ENCODE measurements at regions not wholly inside any gene's neighbourhood (a gene's known extent, or its start where the extent isn't known, plus 50 kb on each side); places are given as distances from the start of the nearest gene placed in this dataset.

GRCh38 chr11:54927704-54928103 lies 221.1 kb downstream of the OR4A5 start:
- no peaks in the 10 kb centered on the region for H3K36me3 Mint-ChIP-seq

GRCh38 chr11:54930930-54931329 lies 224.3 kb downstream of the OR4A5 start:
- H3K9me3 ChIP-seq (replicated peaks in 1 of 2; ENCODE audit: control insufficient read depth in 1 of 2, insufficient read depth in 1 of 2, low read length in 2 of 2), result peaks cover 13 to 100% of the 10 kb centered on the region in 2 donors
- H3K36me3 Mint-ChIP-seq, result no peaks in the 10 kb centered on the region
- H3K27ac Mint-ChIP-seq, result no peak overlapping the region

More at GRCh38 chr11:54927704-54928103, 221.1 kb downstream of the OR4A5 start:
- Histone ChIP-seq H2AFZ (ENCODE audit: insufficient read depth, low read depth, low read length, poor library complexity, severe bottlenecking) (no peak overlapping the region), H4K20me1 (ENCODE audit: insufficient read depth, low read length) (no peaks in the 10 kb centered on the region), H3K36me3 (replicated peaks in 1 of 2; ENCODE audit: control insufficient read depth in 1 of 2, insufficient read depth in 2 of 2, low read length in 2 of 2) (no peaks in the 10 kb centered on the region), H3K9me3 (replicated peaks in 1 of 2; ENCODE audit: control insufficient read depth in 1 of 2, insufficient read depth in 1 of 2, low read length in 2 of 2) (peaks cover 9 to 99% of the 10 kb centered on the region in 2 donors), H3K27ac (ENCODE audit: low read depth in 1 of 2, low read length in 2 of 2) (no peak overlapping the region), H3K27me3 (ENCODE audit: control insufficient read depth in 2 of 2, insufficient read depth in 2 of 2, low read length in 2 of 2) (no peaks in the 10 kb centered on the region), H3K4me2 (replicated peaks; ENCODE audit: extremely low read depth, low read length, poor library complexity, severe bottlenecking) (no peak overlapping the region), H3K4me1 (ENCODE audit: control insufficient read depth in 1 of 2, insufficient read depth in 2 of 2, low read length in 2 of 2) (no peaks in the 10 kb centered on the region), H3K9ac (ENCODE audit: insufficient read depth, low read length, poor library complexity, severe bottlenecking) (no peak overlapping the region), H3K79me2 (ENCODE audit: insufficient read depth, low read length) (no peaks in the 10 kb centered on the region), H3K4me3 (replicated peaks in 1 of 3; ENCODE audit: low read depth in 2 of 3, low read length in 3 of 3) (no peak overlapping the region)
- no peak overlapping the region for H3K27ac Mint-ChIP-seq
- no peak for TF ChIP-seq CTCF (IDR thresholded peaks at IDR 0.05)
- H3K27me3 Mint-ChIP-seq (ENCODE audit: low read depth in 3 of 3), result no peaks in the 10 kb centered on the region
- 78% methylated on average over 1 of the region's 2 CpGs for WGBS (ENCODE audit: insufficient coverage)
- H3K9me3 Mint-ChIP-seq, result peaks cover 7 to 28% (median 17%) of the 10 kb centered on the region in 7 donors
- intact Hi-C loops (cut with micrococcal nuclease), result no loop called here
- H3K4me3 Mint-ChIP-seq, result no peak overlapping the region
- no peak for DNase-seq
- H3K4me1 Mint-ChIP-seq, result no peaks in the 10 kb centered on the region

More at GRCh38 chr11:54930930-54931329, 224.3 kb downstream of the OR4A5 start:
- no peaks in the 10 kb centered on the region for H3K79me2 ChIP-seq (ENCODE audit: insufficient read depth, low read length)
- no peaks in the 10 kb centered on the region for H4K20me1 ChIP-seq (ENCODE audit: insufficient read depth, low read length)
- no peak overlapping the region for H3K4me3 ChIP-seq (replicated peaks in 1 of 3; ENCODE audit: low read depth in 2 of 3, low read length in 3 of 3)
- H2AFZ ChIP-seq (ENCODE audit: insufficient read depth, low read depth, low read length, poor library complexity, severe bottlenecking), result no peak overlapping the region
- DNase-seq, result no peak
- intact Hi-C loops (cut with micrococcal nuclease), result no loop called here
- no peak overlapping the region for H3K4me2 ChIP-seq (replicated peaks; ENCODE audit: extremely low read depth, low read length, poor library complexity, severe bottlenecking)
- no peaks in the 10 kb centered on the region for H3K36me3 ChIP-seq (replicated peaks in 1 of 2; ENCODE audit: control insufficient read depth in 1 of 2, insufficient read depth in 2 of 2, low read length in 2 of 2)
- H3K27ac ChIP-seq (ENCODE audit: low read depth in 1 of 2, low read length in 2 of 2), result no peak overlapping the region
- no peak for TF ChIP-seq CTCF (IDR thresholded peaks at IDR 0.05)
- Mint-ChIP-seq H3K4me1 (no peaks in the 10 kb centered on the region), H3K27me3 (ENCODE audit: low read depth in 3 of 3) (no peaks in the 10 kb centered on the region), H3K4me3 (no peak overlapping the region), H3K9me3 (peaks cover 4 to 37% (median 21%) of the 10 kb centered on the region in 7 donors)
- no peaks in the 10 kb centered on the region for H3K27me3 ChIP-seq (ENCODE audit: control insufficient read depth in 2 of 2, insufficient read depth in 2 of 2, low read length in 2 of 2)
- no peak overlapping the region for H3K9ac ChIP-seq (ENCODE audit: insufficient read depth, low read length, poor library complexity, severe bottlenecking)
- H3K4me1 ChIP-seq (ENCODE audit: control insufficient read depth in 1 of 2, insufficient read depth in 2 of 2, low read length in 2 of 2), result no peaks in the 10 kb centered on the region
- 33% methylated on average over 1 of the region's 2 CpGs for WGBS (ENCODE audit: insufficient coverage)
